ENCODE measurements at regions not wholly inside any gene's neighbourhood (a gene's known extent, or its start where the extent isn't known, plus 50 kb on each side); places are given as distances from the start of the nearest gene placed in this dataset.

GRCh38 chr7:45982132-45982531 is 61.1 kb upstream of the IGFBP3 start:
- ChIA-PET POLR2A (no interaction called here), CTCF (no interaction called here)
- Mint-ChIP-seq H3K9me3 (peaks cover 2% of the 10 kb centered on the region), H3K27me3 (no peaks in the 10 kb centered on the region), H3K4me1 (no peaks in the 10 kb centered on the region), H3K36me3 (ENCODE audit: low read depth) (no peaks in the 10 kb centered on the region), H3K4me3 (no peak overlapping the region), H3K27ac (no peak overlapping the region)
- DNase-seq = no peak

GRCh38 chr7:45980973-45981372 is 59.9 kb upstream of the IGFBP3 start:
- Mint-ChIP-seq H3K27me3 (no peaks in the 10 kb centered on the region), H3K4me3 (no peak overlapping the region), H3K27ac (no peak overlapping the region), H3K36me3 (ENCODE audit: low read depth) (no peaks in the 10 kb centered on the region), H3K4me1 (no peaks in the 10 kb centered on the region), H3K9me3 (peaks cover 2% of the 10 kb centered on the region)
- ChIA-PET POLR2A (no interaction called here), CTCF (no interaction called here)
- no peak for DNase-seq

DNA sequence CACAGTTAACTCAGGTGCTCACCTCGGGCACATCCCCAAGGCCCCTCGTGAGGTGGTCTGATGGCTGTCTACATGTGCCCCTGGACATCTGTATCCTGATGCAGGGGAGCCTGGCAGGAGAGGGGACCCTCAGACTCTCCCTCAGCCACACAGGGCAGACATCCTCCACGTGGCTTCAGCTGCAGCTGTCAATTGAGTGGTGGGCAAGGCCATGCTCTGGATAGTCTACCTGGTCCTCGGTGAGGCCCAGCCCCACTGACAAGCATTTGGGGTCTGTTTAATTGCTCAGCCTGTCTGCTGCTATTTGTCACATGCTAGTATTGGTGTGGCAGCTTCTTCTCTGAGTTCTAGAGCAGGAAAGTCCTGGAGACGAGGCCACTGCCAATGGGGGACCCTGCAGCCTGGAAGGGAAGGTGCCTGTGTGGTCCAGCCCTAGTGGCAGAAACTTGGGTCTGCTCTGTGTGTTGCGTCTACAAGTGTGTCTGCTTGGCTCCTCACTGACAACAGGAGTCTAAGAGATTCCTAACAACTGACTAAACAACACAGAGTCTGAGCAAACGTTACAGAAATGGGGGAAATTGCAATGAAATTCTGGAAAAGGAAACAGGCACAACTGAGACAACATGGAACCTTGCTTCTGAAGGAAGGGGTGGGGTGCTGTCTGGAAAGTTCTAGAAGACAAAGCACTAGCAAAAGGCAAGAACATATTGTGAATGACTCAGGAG is 59.3 kb upstream of the IGFBP3 start:
- ChIA-PET POLR2A (no interaction called here), CTCF (no interaction called here)
- Mint-ChIP-seq H3K4me1 (no peaks in the 10 kb centered on the region), H3K27me3 (no peaks in the 10 kb centered on the region), H3K4me3 (no peak overlapping the region), H3K36me3 (ENCODE audit: low read depth) (no peaks in the 10 kb centered on the region), H3K9me3 (peaks cover 2% of the 10 kb centered on the region), H3K27ac (no peak overlapping the region)
- DNase-seq = no peak

DNA sequence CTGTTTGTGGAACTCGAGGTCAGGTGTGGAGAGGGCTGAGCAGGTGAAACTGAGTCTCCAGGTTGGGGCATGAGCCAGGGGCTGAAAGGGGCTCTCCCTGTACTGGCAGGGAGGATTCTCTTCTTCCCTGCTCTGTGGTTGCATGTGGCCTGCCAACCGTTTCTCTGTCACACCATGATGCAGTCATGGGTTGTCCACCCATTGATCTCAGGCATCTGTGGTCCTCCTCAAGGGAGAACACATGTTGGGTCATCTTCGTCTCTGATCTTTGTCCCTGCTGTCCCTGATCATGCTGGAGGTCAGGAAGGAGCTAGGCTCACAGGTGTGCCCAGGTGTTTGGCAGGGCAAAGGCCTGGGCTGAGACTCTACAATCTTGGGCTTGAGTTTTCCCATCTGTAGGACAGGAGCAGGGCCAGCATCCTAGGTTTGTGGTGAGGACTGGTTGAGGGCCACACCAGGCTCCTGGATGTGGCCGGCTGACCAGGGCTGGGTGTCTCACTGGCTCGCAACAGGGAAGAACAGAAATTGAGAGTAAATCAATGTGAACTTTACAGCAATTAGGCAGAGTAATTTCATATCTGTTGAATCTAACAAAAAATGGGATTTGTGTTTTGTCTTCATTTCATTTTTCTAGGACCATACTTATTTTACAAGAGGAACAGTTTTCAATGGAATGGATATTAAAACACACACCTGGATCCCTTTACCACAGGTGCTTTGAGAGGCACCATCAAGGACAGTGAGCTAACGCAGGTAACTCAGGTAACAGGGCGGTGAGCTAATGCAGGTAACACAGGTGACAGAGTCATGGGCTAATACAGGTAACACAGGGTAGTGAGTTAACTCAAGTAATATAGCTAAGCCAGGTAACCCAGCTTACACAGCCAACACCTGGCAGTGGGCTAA is 58.5 kb upstream of the IGFBP3 start:
- Mint-ChIP-seq H3K9me3 (peaks cover 2% of the 10 kb centered on the region), H3K4me3 (no peak overlapping the region), H3K27me3 (no peaks in the 10 kb centered on the region), H3K27ac (no peak overlapping the region), H3K4me1 (no peaks in the 10 kb centered on the region), H3K36me3 (ENCODE audit: low read depth) (no peaks in the 10 kb centered on the region)
- POLR2A ChIA-PET = no interaction called here
- no peak for DNase-seq
- CTCF ChIA-PET = no interaction called here

- H3K9me3 Mint-ChIP-seq = peaks cover 2% of the 10 kb centered on the region
- no peaks in the 10 kb centered on the region for H3K4me1 Mint-ChIP-seq
- CTCF ChIA-PET = no interaction called here
- H3K27me3 Mint-ChIP-seq = no peaks in the 10 kb centered on the region
- no peaks in the 10 kb centered on the region for H3K36me3 Mint-ChIP-seq (ENCODE audit: low read depth)
- POLR2A ChIA-PET = no interaction called here
- no peak overlapping the region for H3K27ac Mint-ChIP-seq
- DNase-seq = no peak
- no peak overlapping the region for H3K4me3 Mint-ChIP-seq
These were observed 57.7 kb upstream of the IGFBP3 start for GRCh38 chr7:45978731-45979211.

GRCh38 chr7:45978010-45978681 is 57.1 kb upstream of the IGFBP3 start:
- Mint-ChIP-seq H3K4me3 (no peak overlapping the region), H3K36me3 (ENCODE audit: low read depth) (no peaks in the 10 kb centered on the region), H3K9me3 (peaks cover 2% of the 10 kb centered on the region), H3K27me3 (no peaks in the 10 kb centered on the region), H3K27ac (no peak overlapping the region), H3K4me1 (no peaks in the 10 kb centered on the region)
- CTCF ChIA-PET = interaction anchor here (0.6 kb wide), 1 partner anchor 10 kb away, joined by 3 read pairs; no protein-coding TSS in a partner anchor
- POLR2A ChIA-PET = no interaction called here
- DNase-seq = no peak

GRCh38 chr7:45977256-45977780 is 56.2 kb upstream of the IGFBP3 start:
- no peak for DNase-seq
- POLR2A ChIA-PET = no interaction called here
- H3K36me3 Mint-ChIP-seq (ENCODE audit: low read depth) = no peaks in the 10 kb centered on the region
- H3K27me3 Mint-ChIP-seq = no peaks in the 10 kb centered on the region
- H3K4me3 Mint-ChIP-seq = no peak overlapping the region
- peaks cover 2% of the 10 kb centered on the region for H3K9me3 Mint-ChIP-seq
- CTCF ChIA-PET = no interaction called here
- H3K4me1 Mint-ChIP-seq = no peaks in the 10 kb centered on the region
- H3K27ac Mint-ChIP-seq = no peak overlapping the region

GRCh38 chr7:45976485-45976856 is 55.4 kb upstream of the IGFBP3 start:
- no peak overlapping the region for H3K4me3 Mint-ChIP-seq
- H3K4me1 Mint-ChIP-seq = no peaks in the 10 kb centered on the region
- H3K9me3 Mint-ChIP-seq = no peaks in the 10 kb centered on the region
- H3K27me3 Mint-ChIP-seq = no peaks in the 10 kb centered on the region
- POLR2A ChIA-PET = interaction anchor here (0.6 kb wide), 1 partner anchor 44 kb away, joined by 3 read pairs; no protein-coding TSS in a partner anchor
- CTCF ChIA-PET = no interaction called here
- no peak overlapping the region for H3K27ac Mint-ChIP-seq
- no peaks in the 10 kb centered on the region for H3K36me3 Mint-ChIP-seq (ENCODE audit: low read depth)
- DNase-seq = no peak

GRCh38 chr7:45975847-45976484 is 54.9 kb upstream of the IGFBP3 start:
- CTCF ChIA-PET = interaction anchor here (0.7 kb wide), 1 partner anchor 599 kb away, joined by 3 read pairs; no protein-coding TSS in a partner anchor
- no peak overlapping the region for H3K27ac Mint-ChIP-seq
- POLR2A ChIA-PET = interaction anchor here (0.6 kb wide), 1 partner anchor 44 kb away, joined by 3 read pairs; no protein-coding TSS in a partner anchor
- no peaks in the 10 kb centered on the region for H3K27me3 Mint-ChIP-seq
- DNase-seq = no peak
- no peaks in the 10 kb centered on the region for H3K4me1 Mint-ChIP-seq
- H3K36me3 Mint-ChIP-seq (ENCODE audit: low read depth) = no peaks in the 10 kb centered on the region
- H3K9me3 Mint-ChIP-seq = no peaks in the 10 kb centered on the region
- H3K4me3 Mint-ChIP-seq = no peak overlapping the region

GRCh38 chr7:45975367-45975766 is 54.3 kb upstream of the IGFBP3 start:
- no peaks in the 10 kb centered on the region for H3K4me1 Mint-ChIP-seq
- H3K9me3 Mint-ChIP-seq = no peaks in the 10 kb centered on the region

DNA sequence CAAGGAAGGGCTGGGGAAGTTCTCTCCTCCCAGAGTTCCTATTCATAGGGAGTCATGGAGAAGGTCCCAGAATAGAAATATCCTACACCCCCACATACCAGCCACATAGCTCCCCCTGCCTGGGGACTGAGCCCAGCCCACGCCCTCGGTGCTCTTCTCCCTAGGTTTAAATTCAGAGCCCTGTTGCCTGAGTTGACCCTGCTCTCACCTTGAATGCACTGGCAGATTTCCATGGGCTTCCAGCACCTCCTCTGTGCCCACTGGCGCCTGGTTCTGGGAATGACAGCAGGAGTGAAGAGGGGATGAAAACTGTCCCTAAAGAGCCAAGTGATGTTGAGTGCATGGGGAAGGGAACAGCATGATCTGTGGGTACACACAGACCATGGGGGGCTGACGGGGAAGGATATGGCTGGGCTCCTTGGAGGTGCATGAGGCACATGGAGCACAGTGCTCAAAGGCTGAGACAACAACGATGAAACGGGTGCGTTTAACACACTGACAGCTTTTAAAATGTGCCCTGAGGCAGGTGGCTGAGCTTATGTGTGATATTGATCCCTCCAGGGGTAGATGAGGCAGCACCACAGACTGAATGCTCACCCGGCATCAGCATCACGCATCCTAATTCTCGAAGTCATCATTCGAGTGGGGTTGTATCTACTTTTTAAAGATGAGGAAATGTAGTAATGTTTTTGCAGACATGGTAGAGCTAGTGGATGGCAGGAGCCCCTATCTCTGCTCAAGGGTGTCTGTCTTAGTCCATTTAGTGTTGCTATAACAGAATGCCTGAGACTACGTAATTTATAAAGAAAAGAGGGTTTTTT is 53.7 kb upstream of the IGFBP3 start:
- ChIA-PET CTCF (interaction anchor here (0.6 to 0.7 kb wide), 2 partner anchors 600 to 1580 kb away, joined by 3 to 4 read pairs; no protein-coding TSS in a partner anchor), POLR2A (no interaction called here)
- Mint-ChIP-seq H3K27ac (no peak overlapping the region), H3K9me3 (no peaks in the 10 kb centered on the region), H3K36me3 (ENCODE audit: low read depth) (no peaks in the 10 kb centered on the region), H3K4me3 (no peak overlapping the region), H3K27me3 (no peaks in the 10 kb centered on the region), H3K4me1 (no peaks in the 10 kb centered on the region)
- DNase-seq = no peak

More at GRCh38 chr7:45975367-45975766, 54.3 kb upstream of the IGFBP3 start:
- Mint-ChIP-seq H3K27me3 (no peaks in the 10 kb centered on the region), H3K4me3 (no peak overlapping the region), H3K27ac (no peak overlapping the region), H3K36me3 (ENCODE audit: low read depth) (no peaks in the 10 kb centered on the region)
- CTCF ChIA-PET = interaction anchor here (0.6 to 0.7 kb wide), 2 partner anchors 600 to 1581 kb away, joined by 3 to 4 read pairs; no protein-coding TSS in a partner anchor
- POLR2A ChIA-PET = no interaction called here
- no peak for DNase-seq

All from activated CD4-positive, alpha-beta T cell treated with anti-CD3 and anti-CD28 coated beads, Interleukin-2, amount 10 ng/mL, durations not matched to agents 7 days and 5 days (primary cell).